ENCODE measurements at regions not wholly inside any gene's neighbourhood (a gene's known extent, or its start where the extent isn't known, plus 50 kb on each side); places are given as distances from the start of the nearest gene placed in this dataset.
"Not testable (repeated sequence)": the region's sequence is repeated elsewhere in the genome, so short reads cannot be mapped to it uniquely, and the experiment has no call there.

DNA sequence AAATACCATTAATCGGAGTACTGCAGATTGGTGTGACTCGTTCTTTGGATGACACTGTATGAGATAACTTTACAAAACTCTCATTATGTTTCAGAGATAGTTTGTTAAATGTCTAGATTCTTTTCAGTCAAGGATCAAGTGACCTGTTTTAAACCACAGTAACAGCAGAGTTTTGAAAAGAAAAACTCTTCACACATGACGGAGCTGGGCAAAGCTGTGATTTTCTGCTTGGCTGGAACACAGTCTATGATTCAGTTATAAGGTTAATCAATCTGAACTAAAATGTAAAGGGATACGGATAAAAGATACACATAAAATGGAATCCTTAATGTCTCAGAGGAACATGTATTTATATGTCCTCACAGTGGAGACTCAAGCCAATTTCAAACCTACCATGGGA, 573.2 kb downstream of the PRKD1 start:
- DNase-seq (ENCODE audit: low spot score) = no peak

DNA sequence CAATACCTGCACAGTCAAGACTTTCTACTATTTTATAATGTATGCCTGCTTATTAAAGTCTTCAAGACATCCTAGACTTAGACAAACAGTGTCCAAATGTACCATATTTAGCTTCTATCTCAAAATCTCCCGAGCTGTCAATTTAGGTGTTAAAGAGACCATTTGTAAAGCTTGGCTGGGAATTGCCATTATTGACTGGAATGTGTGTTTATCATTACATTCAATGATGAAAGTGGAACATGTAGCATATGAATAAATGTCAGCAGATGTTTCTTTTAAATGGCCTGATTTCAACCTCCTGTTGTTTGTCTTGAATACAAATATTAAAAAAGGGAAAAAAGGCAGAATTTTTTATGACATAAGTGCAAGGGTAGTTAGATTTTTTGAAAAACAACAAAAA, 572.3 kb downstream of the PRKD1 start:
- DNase-seq (ENCODE audit: low spot score) (no peak), FAIRE-seq (no peak)

More for the DNA sequence above, 573.2 kb downstream of the PRKD1 start:
- FAIRE-seq = no peak

DNA sequence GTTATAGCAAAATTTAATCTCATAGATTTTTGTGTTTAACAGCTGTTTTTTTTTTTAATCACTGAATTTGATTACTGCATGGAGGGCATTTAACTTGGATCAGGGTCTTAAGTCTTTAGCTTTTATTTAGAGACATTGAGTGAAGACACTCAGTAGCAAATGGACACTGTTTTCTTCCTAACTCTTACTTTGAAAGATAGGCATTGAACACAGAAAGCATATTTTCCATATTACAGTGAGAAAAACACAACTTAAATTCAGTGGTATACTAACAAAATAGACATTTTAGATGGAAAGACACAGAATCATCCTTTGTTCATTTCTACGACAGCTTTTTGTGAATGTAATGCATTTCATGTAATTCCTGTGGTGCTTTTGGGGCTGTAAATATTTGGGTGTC, 571.8 kb downstream of the PRKD1 start:
- FAIRE-seq (no peak), DNase-seq (ENCODE audit: low spot score) (no peak)

DNA sequence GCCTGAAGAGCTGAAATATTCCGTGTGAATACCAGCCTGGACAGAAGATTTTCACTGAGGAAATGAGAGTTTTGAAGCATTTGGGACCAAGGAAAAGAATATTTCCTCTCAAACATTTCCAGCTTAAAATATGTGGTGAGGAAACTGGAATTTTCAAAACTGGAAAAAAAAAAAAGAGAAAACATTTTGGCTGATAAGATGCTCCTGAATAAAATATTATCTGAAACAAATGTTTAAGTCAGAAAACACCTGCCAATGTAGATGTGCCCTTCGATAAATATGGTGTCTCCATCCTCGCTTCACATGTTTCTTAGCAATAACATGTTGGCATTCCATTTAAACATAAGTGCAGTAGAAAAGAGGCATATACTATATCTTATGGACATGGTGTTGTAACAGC, 567.0 kb downstream of the PRKD1 start:
- DNase-seq (ENCODE audit: low spot score) (no peak), FAIRE-seq (no peak)

DNA sequence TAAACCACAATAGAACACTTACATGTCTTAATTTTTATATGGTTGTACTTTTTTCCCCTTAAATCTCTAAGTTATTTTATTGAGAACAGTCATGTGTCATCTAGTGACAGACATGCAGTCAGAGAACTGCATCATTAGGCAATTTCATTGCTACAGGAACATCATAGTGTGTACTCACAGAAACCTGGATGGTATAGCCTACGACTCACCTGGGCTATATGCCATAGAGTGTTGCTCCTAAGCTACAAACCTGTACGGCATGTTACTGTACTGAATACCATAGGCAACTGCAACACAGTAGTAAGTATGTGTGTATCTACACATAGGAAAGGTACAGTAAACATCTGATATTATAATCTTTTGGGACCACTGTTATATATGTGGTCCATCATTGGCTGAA, 557.6 kb downstream of the PRKD1 start:
- FAIRE-seq = no peak
- no peak for DNase-seq (ENCODE audit: low spot score)

DNA sequence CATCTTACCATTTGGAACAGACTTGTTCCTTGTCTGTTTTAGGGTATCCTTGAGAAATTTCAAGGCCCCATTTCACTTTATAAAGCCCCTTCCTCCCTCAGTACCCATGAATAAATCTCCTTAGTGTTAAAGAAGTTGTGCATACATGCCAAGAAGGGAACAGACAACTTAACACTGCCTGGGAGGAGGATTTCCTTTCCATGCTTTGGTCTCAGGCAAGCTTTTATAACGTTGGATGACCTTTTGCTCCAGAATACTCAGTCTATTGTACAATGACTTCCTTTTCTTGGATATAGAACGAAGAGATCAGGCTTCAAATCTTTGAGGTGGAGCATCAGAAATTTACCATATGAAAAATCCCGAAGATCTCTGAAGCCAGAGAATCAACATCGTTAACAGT, 551.4 kb downstream of the PRKD1 start:
- FAIRE-seq (no peak), DNase-seq (ENCODE audit: low spot score) (no peak)

DNA sequence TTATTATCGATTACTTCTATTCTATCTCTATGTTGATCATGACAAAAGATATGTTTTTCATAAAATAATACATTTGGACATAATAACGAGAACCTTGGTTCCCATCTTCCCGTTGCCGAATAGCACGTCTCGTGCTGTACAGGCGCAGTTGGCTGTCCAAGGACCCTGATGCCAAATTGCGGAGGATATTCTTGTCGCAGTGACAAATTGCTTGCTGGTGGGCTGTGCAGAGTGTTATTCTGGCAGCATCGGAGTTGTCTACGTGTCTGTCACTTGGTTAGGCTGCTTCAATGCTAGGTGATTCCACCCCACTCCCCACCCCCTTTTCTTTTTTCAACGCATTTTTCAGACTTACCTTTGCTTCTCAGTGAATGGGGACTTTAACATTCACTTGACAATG, 546.8 kb downstream of the PRKD1 start:
- DNase-seq (ENCODE audit: low spot score) = no peak
- no peak for FAIRE-seq

DNA sequence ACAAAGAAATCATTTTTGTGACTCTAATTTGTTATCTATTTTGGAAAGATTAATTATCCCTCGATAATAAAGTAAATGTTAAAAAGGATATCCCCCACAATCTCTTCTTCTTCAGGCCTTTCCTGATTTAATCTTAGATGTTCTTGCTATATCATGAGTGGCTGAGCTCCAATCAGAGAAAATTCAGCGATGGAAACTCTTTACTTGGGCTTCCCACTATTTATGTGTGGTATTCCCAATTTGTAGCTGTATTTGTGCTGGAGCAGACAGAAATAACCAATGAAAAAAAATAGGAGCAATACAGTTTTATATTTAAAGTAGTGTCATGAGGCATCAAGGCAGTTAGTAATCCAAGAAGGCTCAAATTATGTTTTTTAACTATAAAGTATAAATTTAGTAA, 539.1 kb downstream of the PRKD1 start:
- FAIRE-seq (no peak), DNase-seq (ENCODE audit: low spot score) (no peak)

DNA sequence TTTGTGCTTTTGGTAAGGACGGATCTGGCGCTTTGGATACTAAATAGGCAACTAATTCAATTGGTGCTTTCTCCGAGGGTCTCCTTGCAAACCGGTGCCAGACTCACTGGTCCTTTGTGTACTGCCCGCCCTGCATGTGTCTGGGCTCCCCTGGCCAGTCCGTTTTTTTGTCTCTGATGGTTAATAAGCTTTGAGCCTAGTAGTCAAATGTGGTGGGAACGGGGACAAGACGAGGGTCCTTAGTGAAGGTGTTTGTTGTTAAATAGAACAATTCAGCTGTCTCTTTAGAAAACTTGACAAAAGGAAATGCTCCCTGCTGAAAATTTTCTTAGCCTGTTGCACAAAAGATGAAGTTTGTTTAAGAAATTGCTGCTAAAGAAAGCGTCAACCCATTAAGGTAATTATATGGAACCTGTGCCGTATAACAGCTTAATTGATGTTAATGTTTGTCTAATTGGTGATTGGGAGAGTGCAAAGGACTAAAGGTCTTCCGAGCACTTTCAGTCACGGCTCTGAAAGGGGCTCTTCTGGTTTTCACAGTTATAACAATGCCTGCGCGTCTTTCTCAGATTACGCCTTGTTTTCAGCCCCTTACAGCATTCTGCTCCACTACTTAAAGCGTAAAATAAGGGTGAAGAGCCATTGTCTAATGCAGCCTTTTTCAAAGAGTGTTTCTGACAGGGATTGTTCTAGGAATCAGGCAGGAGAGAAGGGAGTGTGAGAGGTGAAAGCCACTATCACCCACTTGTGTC, 537.4 kb downstream of the PRKD1 start:
- no peak for DNase-seq (ENCODE audit: low spot score)
- no peak for FAIRE-seq

DNA sequence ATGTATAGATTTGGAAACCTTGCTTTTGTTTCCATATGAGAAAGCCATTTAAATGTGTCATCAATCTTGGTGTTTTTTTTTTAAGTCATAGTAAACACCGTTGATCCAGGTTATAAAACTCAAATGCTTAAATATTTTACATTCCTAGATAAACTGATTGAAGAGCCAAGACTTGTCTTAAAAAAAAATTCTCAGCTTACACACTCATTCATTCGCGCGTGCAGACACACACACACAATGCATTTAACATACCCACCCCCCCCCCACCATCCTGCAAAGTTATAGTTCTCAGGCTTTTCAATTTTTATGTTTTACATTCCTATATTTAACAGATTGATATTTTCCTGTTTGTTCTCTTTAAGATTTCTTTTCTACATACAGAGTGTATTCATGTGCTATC, 536.4 kb downstream of the PRKD1 start:
- DNase-seq (ENCODE audit: low spot score) (no peak), FAIRE-seq (no peak)

DNA sequence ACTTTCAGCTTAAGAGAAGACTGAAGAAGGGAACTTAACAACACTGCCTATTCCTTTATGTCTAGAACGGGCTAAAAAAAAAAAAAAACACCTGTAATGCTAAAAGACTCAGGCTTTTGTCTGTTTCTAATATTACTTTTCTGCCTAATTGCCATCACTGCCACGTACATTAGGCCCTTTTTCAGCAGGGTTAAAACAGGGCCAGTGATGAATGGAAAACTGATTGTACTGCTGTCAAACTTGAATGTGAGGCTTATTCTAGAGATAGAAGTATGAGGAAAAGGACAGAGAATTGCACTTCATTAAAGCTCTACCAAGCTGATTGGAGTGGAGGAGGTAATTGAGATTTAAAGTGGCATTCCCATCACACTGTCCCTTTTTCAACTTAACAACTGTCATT, 535.8 kb downstream of the PRKD1 start:
- no peak for DNase-seq (ENCODE audit: low spot score)
- no peak for FAIRE-seq

DNA sequence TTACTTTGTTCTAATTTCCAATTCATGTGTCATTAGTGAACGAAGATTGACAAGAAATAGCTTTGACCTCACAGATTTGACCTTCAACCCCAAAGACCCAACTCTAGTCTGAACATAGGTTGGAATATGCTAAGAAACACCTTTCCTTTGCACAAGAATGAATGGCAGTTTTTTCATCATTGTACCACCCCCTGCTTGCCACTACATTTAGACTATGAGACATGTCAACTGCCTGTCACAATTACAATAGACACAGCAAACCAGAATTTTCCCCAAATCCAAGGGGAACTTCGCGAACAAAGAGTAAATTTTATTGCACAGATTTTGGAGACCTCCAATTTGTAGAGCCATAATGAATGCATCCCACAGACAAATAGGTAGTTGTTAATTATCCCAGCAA, 535.4 kb downstream of the PRKD1 start:
- DNase-seq (ENCODE audit: low spot score) (no peak), FAIRE-seq (no peak)

DNA sequence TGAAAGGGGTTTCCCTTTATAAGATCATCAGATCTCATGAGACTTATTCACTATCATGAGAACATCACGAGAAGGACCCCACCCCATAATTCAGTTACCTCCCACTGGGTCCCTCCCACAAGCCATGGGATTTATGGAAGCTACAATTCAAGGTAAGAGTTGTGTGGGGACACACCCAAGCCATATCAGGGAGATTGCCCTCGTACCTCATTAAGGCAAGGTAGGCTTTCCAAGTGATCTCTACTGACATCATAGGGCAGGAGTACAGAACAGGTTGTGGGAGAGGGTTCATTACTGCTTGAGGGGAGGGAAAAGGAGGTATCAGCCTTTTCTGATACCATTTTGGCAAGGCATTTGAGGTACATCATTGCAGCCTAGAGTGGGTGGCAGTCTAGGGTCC, 524.6 kb downstream of the PRKD1 start:
- FAIRE-seq (no peak), DNase-seq (ENCODE audit: low spot score) (no peak)

DNA sequence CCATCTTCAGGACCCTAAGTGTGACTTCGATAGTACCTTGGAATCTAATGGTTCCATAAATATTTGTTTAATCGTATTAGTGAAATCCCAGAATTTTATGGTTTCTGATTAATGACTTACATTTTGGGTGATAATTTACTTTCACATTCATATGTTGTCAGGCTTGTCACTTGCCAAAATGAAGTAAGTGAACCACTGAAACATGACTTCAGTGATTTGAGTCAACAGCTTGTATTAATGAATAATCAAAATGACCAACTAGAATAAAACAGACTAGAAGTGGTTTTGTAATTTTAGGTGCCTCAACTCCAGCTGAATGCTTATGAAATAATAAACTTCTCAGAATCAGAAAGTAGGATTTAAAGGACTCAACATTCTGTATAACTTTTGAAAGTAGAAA, 517.1 kb downstream of the PRKD1 start:
- DNase-seq (ENCODE audit: low spot score) (no peak), FAIRE-seq (no peak)

DNA sequence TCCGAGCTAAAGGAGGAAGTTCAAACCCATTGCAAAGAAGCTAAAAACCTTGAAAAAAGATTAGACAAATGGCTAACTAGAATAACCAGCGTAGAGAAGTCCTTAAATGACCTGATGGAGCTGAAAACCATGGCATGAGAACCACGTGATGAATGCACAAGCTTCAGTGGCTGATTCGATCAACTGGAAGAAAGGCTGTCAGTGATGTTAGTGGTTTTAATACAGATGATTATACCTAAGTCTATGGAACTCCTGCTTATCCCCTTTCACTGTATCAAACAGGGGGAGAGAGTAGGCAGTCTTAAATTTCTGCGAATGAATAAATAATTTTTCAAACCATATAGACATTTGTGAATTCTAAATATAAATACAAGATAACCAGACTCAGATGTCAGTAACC, 512.7 kb downstream of the PRKD1 start:
- not testable (repeated sequence) for FAIRE-seq; DNase-seq (ENCODE audit: low spot score)

DNA sequence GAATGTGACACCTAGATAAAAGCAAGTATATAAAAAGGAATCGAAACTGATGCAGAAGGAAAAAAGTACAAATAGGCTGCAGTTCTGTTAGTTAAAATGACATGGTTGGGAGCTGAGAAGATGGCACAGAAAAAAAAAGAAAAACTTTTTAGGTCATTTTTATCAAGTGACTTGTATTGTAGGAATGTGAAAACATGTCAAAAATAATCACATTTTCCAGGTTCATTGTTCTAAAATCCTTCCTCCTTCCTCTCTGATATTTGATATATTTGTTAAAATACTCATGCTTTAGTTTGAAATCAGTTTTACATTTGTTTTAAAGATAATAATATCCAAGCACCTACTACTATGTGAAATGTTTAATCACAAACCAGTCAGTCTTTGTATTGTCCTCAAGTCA, 507.9 kb downstream of the PRKD1 start:
- FAIRE-seq (no peak), DNase-seq (ENCODE audit: low spot score) (no peak)

DNA sequence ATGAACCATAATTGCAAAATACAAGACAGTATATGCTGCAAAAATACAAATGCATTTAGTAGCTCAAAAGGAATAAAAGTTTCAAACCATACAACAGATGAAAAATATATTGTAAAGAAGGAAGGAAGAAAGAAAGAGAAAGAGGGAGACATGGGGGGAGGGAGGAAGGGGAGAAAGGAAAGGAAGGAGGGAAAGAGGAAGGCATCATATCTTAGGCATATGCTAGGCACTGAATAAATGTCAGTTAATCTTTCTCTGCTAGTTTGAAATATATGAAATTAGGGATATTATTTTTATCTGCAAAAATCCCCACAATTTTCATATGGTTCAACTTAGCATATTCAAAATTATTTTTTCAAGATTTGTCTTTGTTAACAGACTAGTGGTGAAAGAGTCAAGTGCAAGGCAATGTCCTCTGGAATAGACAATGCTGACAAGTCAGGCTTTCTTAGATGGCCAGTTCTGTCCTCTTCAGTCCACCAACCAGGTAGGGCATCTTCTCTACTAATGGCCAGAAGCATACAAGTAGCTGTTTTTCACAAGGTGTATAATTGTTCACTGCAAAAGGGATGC, 506.4 kb downstream of the PRKD1 start:
- DNase-seq (ENCODE audit: low spot score) (no peak), FAIRE-seq (no peak)

DNA sequence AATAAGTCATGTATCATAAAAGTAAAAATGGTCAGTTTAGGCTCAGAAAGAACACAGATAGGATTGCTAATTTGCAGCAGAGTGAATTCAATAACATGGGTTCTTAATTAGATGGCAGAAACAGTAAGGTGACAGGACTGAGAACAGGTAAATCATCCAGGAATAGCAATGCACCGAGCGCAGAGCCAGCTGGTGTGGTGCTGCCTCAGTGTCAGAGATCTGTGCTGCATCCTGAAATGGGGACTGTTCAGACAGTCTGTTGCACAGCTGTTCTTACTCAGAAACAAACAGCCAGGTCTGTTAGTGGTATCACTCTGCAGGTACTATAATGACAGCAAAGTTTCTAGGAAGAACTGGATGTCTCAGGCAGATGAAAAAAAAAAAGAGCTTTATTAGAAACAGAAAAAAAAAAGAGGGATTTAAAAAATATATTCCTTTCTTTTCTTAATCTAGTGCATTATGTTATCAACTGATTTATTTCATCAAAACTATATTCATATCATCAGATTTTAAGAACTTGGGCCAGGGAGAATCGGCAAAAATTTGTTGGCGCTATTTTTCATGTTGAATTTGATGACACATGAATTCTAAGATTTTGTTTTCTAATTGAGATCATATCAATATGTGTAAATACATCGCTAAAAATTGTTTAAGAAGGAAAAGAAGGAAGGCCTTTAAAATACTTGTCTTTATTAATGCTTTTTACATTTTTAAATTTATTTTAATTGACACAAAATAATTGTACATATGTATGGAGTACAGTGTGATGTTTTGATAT, 501.8 kb downstream of the PRKD1 start:
- DNase-seq (ENCODE audit: low spot score) = no peak
- FAIRE-seq = no peak

DNA sequence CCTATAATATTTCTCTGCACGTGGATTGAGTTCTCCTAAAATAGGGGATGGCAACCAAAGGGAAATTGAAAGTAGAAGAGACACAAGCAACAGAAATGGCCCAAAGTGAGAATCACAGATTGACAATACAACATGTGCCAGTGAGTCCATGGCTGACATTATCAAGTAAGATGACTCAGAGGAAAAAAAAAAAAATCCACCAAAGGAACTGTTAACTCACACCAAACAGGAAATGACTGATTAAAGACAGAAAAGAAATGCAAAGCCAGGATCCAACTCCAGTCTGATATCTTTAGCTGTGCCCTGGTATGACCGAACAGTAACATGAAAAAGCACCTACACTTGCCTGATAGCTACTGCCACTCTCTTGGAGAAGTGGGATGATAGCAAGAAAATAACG, 485.0 kb downstream of the PRKD1 start:
- DNase-seq (ENCODE audit: low spot score) (peak; percentile 39), FAIRE-seq (no peak)

DNA sequence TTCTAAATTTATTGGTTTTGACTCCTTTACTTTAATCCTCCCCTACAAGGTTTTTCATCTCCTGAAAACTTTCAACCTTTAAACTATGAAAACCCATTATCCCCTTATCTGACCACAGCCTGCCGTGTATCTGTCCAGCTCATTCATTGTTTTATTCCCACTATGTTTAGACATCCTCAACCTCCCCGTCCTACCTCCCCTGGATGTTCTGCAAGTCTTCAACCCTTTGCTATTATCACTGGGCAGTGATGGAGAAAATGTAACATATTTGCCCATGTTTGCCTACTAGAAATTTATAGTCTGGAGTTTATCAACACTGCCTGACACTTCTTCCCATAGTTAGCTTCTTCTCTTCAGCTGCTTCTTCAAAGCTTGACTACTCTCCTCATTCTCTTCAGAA, 483.4 kb downstream of the PRKD1 start:
- no peak for DNase-seq (ENCODE audit: low spot score)
- no peak for FAIRE-seq

DNA sequence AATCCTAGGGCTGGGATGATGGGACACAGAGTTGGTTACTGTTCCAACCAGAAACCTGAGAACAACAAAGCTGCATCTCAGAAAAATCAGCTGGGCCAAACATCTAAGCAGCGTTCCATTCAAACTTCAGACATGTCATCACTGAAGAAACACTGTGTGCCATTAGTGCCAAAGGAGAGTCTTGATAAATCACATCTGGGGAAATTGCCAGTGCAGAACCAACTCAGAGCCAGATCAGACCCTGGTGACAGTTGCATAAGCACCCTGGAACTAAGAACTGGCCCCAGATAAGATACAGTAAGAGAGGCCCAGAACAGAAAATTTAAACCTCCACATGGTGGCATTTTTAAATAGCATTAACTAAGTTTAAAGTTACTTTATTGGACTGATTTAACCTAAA, 482.8 kb downstream of the PRKD1 start:
- no peak for FAIRE-seq

DNA sequence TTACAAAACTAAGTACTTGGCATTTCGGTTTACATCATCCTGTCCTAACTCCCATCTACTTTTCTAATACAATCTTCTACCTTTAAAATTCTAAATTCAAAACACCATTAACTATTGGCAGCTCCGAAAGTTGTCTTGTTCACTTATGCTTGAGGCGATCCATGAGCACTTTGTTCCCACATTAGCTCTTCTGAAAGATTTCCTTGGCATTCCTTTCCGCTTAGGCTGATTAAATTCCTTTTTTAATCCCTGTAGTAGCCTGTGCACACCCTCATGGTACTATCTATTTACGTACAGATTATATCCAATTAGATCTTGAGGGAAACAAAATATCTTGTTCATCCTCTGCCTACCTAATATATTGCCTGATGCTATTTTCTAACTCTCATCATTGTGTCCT, 480.7 kb downstream of the PRKD1 start:
- FAIRE-seq (no peak), DNase-seq (ENCODE audit: low spot score) (no peak)

More for the DNA sequence above, 482.8 kb downstream of the PRKD1 start:
- DNase-seq (ENCODE audit: low spot score) = no peak

DNA sequence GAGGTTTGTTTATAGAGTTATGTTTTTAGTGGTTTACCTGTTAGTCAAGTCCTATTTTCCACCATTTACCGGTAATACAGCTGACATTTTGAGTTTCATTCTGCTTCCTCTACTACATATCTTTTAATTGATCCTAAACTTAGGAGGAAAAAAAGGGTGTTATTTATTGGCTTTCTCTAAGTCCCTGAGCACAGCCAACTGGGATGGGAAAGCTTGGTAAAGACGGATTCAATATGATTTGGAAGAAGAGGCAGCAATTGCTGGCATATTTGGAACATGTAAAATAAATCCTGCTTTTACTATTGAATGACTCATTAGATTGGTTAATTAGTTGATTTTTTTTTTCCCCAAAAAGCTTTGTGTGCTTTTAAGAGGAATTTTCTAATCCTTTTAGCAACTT, 475.7 kb downstream of the PRKD1 start:
- DNase-seq (ENCODE audit: low spot score) (no peak), FAIRE-seq (no peak)

Measured in urothelium cell line (cell line).